ENCODE measurements at regions not wholly inside any gene's neighbourhood (a gene's known extent, or its start where the extent isn't known, plus 50 kb on each side); places are given as distances from the start of the nearest gene placed in this dataset.
"Not testable (repeated sequence)": the region's sequence is repeated elsewhere in the genome, so short reads cannot be mapped to it uniquely, and the experiment has no call there.

GRCh38 chr1:4175566-4176405 is 275.7 kb upstream of the C1orf174 start:
- no peak overlapping the region for H3K4me3 ChIP-seq
- TF ChIP-seq FOXP2 (optimal IDR thresholded peaks at IDR 0.05; ENCODE audit: control extremely low read depth, extremely low read length, insufficient read depth) (no peak), POLR2AphosphoS5 (IDR thresholded peaks at IDR 0.05; ENCODE audit: borderline replicate concordance, low read depth, low read length) (no peak), EZH2 (IDR thresholded peaks at IDR 0.05) (no peak)
- no peak overlapping the region for H3K27ac ChIP-seq
- H3K9me3 ChIP-seq (ENCODE audit: low read depth, low read length), result no peaks in the 10 kb centered on the region
- H3K9ac ChIP-seq (ENCODE audit: insufficient read length), result no peak overlapping the region
- DNase-seq (ENCODE audit: low read depth, low spot score), result no peak
- no peaks in the 10 kb centered on the region for H3K36me3 ChIP-seq (ENCODE audit: insufficient read depth, low read length)

- DNase-seq (ENCODE audit: low read depth, low spot score), result no peak
- H3K9me3 ChIP-seq (ENCODE audit: low read depth, low read length), result no peaks in the 10 kb centered on the region
- TF ChIP-seq EZH2 (IDR thresholded peaks at IDR 0.05), result no peak
- no peak for TF ChIP-seq POLR2AphosphoS5 (IDR thresholded peaks at IDR 0.05; ENCODE audit: borderline replicate concordance, low read depth, low read length)
- TF ChIP-seq FOXP2 (optimal IDR thresholded peaks at IDR 0.05; ENCODE audit: control extremely low read depth, extremely low read length, insufficient read depth), result no peak
Observed at GRCh38 chr1:4176841-4177240, 276.8 kb upstream of the C1orf174 start.

GRCh38 chr1:4177425-4178150 is 277.5 kb upstream of the C1orf174 start:
- Histone ChIP-seq H3K9me3 (ENCODE audit: low read depth, low read length) (no peaks in the 10 kb centered on the region), H3K9ac (ENCODE audit: insufficient read length) (no peak overlapping the region), H3K36me3 (ENCODE audit: insufficient read depth, low read length) (no peaks in the 10 kb centered on the region), H3K4me3 (no peak overlapping the region), H3K27ac (no peak overlapping the region)
- DNase-seq (ENCODE audit: low read depth, low spot score), result no peak
- TF ChIP-seq FOXP2 (optimal IDR thresholded peaks at IDR 0.05; ENCODE audit: control extremely low read depth, extremely low read length, insufficient read depth), result no peak
- TF ChIP-seq POLR2AphosphoS5 (IDR thresholded peaks at IDR 0.05; ENCODE audit: borderline replicate concordance, low read depth, low read length), result no peak
- TF ChIP-seq EZH2 (IDR thresholded peaks at IDR 0.05), result no peak

More at GRCh38 chr1:4176841-4177240, 276.8 kb upstream of the C1orf174 start:
- Histone ChIP-seq H3K36me3 (ENCODE audit: insufficient read depth, low read length) (no peaks in the 10 kb centered on the region), H3K4me3 (no peak overlapping the region), H3K9ac (ENCODE audit: insufficient read length) (no peak overlapping the region), H3K27ac (no peak overlapping the region)

GRCh38 chr1:4178501-4179113 is 278.5 kb upstream of the C1orf174 start:
- Histone ChIP-seq H3K36me3 (ENCODE audit: insufficient read depth, low read length) (no peaks in the 10 kb centered on the region), H3K4me3 (no peak overlapping the region), H3K9me3 (ENCODE audit: low read depth, low read length) (no peaks in the 10 kb centered on the region), H3K9ac (ENCODE audit: insufficient read length) (no peak overlapping the region), H3K27ac (no peak overlapping the region)
- no peak for DNase-seq (ENCODE audit: low read depth, low spot score)
- TF ChIP-seq FOXP2 (optimal IDR thresholded peaks at IDR 0.05; ENCODE audit: control extremely low read depth, extremely low read length, insufficient read depth) (no peak), EZH2 (IDR thresholded peaks at IDR 0.05) (no peak), POLR2AphosphoS5 (IDR thresholded peaks at IDR 0.05; ENCODE audit: borderline replicate concordance, low read depth, low read length) (no peak)

GRCh38 chr1:4179914-4180735 is 280.1 kb upstream of the C1orf174 start:
- no peak for DNase-seq (ENCODE audit: low read depth, low spot score)
- Histone ChIP-seq H3K9me3 (ENCODE audit: low read depth, low read length) (no peaks in the 10 kb centered on the region), H3K4me3 (no peak overlapping the region), H3K27ac (no peak overlapping the region), H3K9ac (ENCODE audit: insufficient read length) (no peak overlapping the region), H3K36me3 (ENCODE audit: insufficient read depth, low read length) (no peaks in the 10 kb centered on the region)
- TF ChIP-seq FOXP2 (optimal IDR thresholded peaks at IDR 0.05; ENCODE audit: control extremely low read depth, extremely low read length, insufficient read depth), result no peak
- no peak for TF ChIP-seq EZH2 (IDR thresholded peaks at IDR 0.05)
- TF ChIP-seq POLR2AphosphoS5 (IDR thresholded peaks at IDR 0.05; ENCODE audit: borderline replicate concordance, low read depth, low read length), result no peak

GRCh38 chr1:4186486-4186885 is 286.4 kb upstream of the C1orf174 start:
- H3K27ac ChIP-seq; DNase-seq (ENCODE audit: low read depth, low spot score); H3K36me3 ChIP-seq (ENCODE audit: insufficient read depth, low read length); H3K4me3 ChIP-seq; H3K9ac ChIP-seq (ENCODE audit: insufficient read length); H3K9me3 ChIP-seq (ENCODE audit: low read depth, low read length): not testable (repeated sequence)

GRCh38 chr1:4203501-4203900 is 303.4 kb upstream of the C1orf174 start:
- Histone ChIP-seq H3K36me3 (ENCODE audit: insufficient read depth, low read length) (no peaks in the 10 kb centered on the region), H3K9ac (ENCODE audit: insufficient read length) (no peak overlapping the region), H3K4me3 (no peak overlapping the region), H3K9me3 (ENCODE audit: low read depth, low read length) (no peaks in the 10 kb centered on the region), H3K27ac (no peak overlapping the region)
- TF ChIP-seq EZH2 (IDR thresholded peaks at IDR 0.05) (no peak), FOXP2 (optimal IDR thresholded peaks at IDR 0.05; ENCODE audit: control extremely low read depth, extremely low read length, insufficient read depth) (no peak), POLR2AphosphoS5 (IDR thresholded peaks at IDR 0.05; ENCODE audit: borderline replicate concordance, low read depth, low read length) (no peak)
- no peak for DNase-seq (ENCODE audit: low read depth, low spot score)

- Histone ChIP-seq H3K27ac (no peak overlapping the region), H3K36me3 (ENCODE audit: insufficient read depth, low read length) (no peaks in the 10 kb centered on the region), H3K9me3 (ENCODE audit: low read depth, low read length) (no peaks in the 10 kb centered on the region), H3K4me3 (no peak overlapping the region), H3K9ac (ENCODE audit: insufficient read length) (no peak overlapping the region)
- DNase-seq (ENCODE audit: low read depth, low spot score), result no peak
- TF ChIP-seq FOXP2 (optimal IDR thresholded peaks at IDR 0.05; ENCODE audit: control extremely low read depth, extremely low read length, insufficient read depth), result no peak
Observed at GRCh38 chr1:4207183-4207582, 307.1 kb upstream of the C1orf174 start.
